ENCODE measurements at regions not wholly inside any gene's neighbourhood (a gene's known extent, or its start where the extent isn't known, plus 50 kb on each side); places are given as distances from the start of the nearest gene placed in this dataset.
A peak's percentile ranks its signal among the peaks of the same experiment; 100 is the strongest.
"Not testable (repeated sequence)": the region's sequence is repeated elsewhere in the genome, so short reads cannot be mapped to it uniquely, and the experiment has no call there.

- H3K4me3 ChIP-seq (ENCODE audit: low read depth, low read length) = no peak overlapping the region
- no peak for TF ChIP-seq CTCF (IDR thresholded peaks at IDR 0.05; ENCODE audit: low read depth, low read length)
These were observed 125.3 kb upstream of the BMAL1 start for GRCh38 chr11:13152264-13152663.

GRCh38 chr11:13152736-13153541 is 124.7 kb upstream of the BMAL1 start:
- no peak overlapping the region for H3K4me3 ChIP-seq (ENCODE audit: low read depth, low read length)
- TF ChIP-seq CTCF (IDR thresholded peaks at IDR 0.05; ENCODE audit: low read depth, low read length) = peak; percentile 34; the same call in 1 of the 2 replicates

GRCh38 chr11:13154374-13154773 is 123.2 kb upstream of the BMAL1 start:
- not testable (repeated sequence) for H3K4me3 ChIP-seq (ENCODE audit: low read depth, low read length)

GRCh38 chr11:13160346-13160745 is 117.2 kb upstream of the BMAL1 start:
- no peak for TF ChIP-seq CTCF (IDR thresholded peaks at IDR 0.05; ENCODE audit: low read depth, low read length)
- no peak overlapping the region for H3K4me3 ChIP-seq (ENCODE audit: low read depth, low read length)

- TF ChIP-seq CTCF (IDR thresholded peaks at IDR 0.05; ENCODE audit: low read depth, low read length) = no peak
- H3K4me3 ChIP-seq (ENCODE audit: low read depth, low read length) = no peak overlapping the region
These were observed 116.8 kb upstream of the BMAL1 start for GRCh38 chr11:13160806-13161205.

GRCh38 chr11:13163158-13163557 is 114.4 kb upstream of the BMAL1 start:
- TF ChIP-seq CTCF (IDR thresholded peaks at IDR 0.05; ENCODE audit: low read depth, low read length) = no peak
- H3K4me3 ChIP-seq (ENCODE audit: low read depth, low read length) = no peak overlapping the region

- TF ChIP-seq CTCF (IDR thresholded peaks at IDR 0.05; ENCODE audit: low read depth, low read length) = no peak
- no peak overlapping the region for H3K4me3 ChIP-seq (ENCODE audit: low read depth, low read length)
These were observed 111.6 kb upstream of the BMAL1 start for GRCh38 chr11:13166036-13166435.

GRCh38 chr11:13168271-13168670 is 109.3 kb upstream of the BMAL1 start:
- TF ChIP-seq CTCF (IDR thresholded peaks at IDR 0.05; ENCODE audit: low read depth, low read length) = no peak
- no peak overlapping the region for H3K4me3 ChIP-seq (ENCODE audit: low read depth, low read length)

All from WI38 (cell line).